Upper lobe of left lung (tissue), 6 donors: ENCODE measurements at regions not wholly inside any gene's neighbourhood (a gene's known extent, or its start where the extent isn't known, plus 50 kb on each side); places are given as distances from the start of the nearest gene placed in this dataset.

Source experiments
- ATAC-seq, 2 donors: fragments of 200-7000 bp; cut with Tn5 transposase; one replicate each; pipeline ENCODE4 v1.9.1; 2022; ENCODE audit warnings: mild to moderate bottlenecking in 2 of 2, moderate library complexity in 2 of 2; ENCODE audit not compliant: low FRiP score in 2 of 2
- DNase-seq, 2 donors: peaks; one replicate each; pipeline ENCODE4 v3.0.0-alpha.2; 2019 to 2020
- H3K27ac ChIP-seq, 4 donors: fragments of 200-600 bp; sonication (generic); one replicate each; pipeline ENCODE4 v1.5.1; 2016 to 2019
- H3K27me3 ChIP-seq, 4 donors: fragments of 200-600 bp; sonication (generic); one replicate each; pipeline ENCODE4 v1.5.1; 2017 to 2019
- H3K36me3 ChIP-seq, 4 donors: fragments of 200-600 bp; sonication (generic); one replicate each; pipeline ENCODE4 v1.5.1; 2016 to 2019
- H3K4me1 ChIP-seq, 4 donors: fragments of 200-600 bp; sonication (generic); one replicate each; pipeline ENCODE4 v1.5.1; 2018 to 2019
- H3K4me3 ChIP-seq, 4 donors: fragments of 200-600 bp; sonication (generic); one replicate each; pipeline ENCODE4 v1.5.1; 2017 to 2019; ENCODE audit warnings: mild to moderate bottlenecking in 2 of 4, moderate library complexity in 1 of 4
- H3K9me3 ChIP-seq, 4 donors: fragments of 200-600 bp; sonication (generic); one replicate each; pipeline ENCODE4 v1.5.1; 2018 to 2019
- EP300 ChIP-seq, 4 donors: sonication (generic); formaldehyde crosslinking; IDR thresholded peaks; one replicate each; pipeline ENCODE4 v1.5.1; 2017; ENCODE audit warnings: antibody characterized with exemption in 4 of 4, control low read depth in 2 of 4
- POLR2A ChIP-seq, 4 donors: fragments of 450-650 bp; IDR thresholded peaks; one replicate each; pipeline ENCODE4 v1.5.1; 2016 to 2017; ENCODE audit warnings: antibody characterized with exemption in 4 of 4, mild to moderate bottlenecking in 2 of 4
- POLR2AphosphoS5 ChIP-seq, 2 donors: sonication (generic); formaldehyde crosslinking; IDR thresholded peaks; one replicate each; pipeline ENCODE4 v1.5.1; 2017; ENCODE audit warnings: antibody characterized with exemption in 2 of 2
- WGBS, 2 donors: methylation state at CpG; one replicate each; pipeline ENCODE4 v1.1.5; 2017 to 2018; 5-methylcytosine and 5-hydroxymethylcytosine counted together
- TF ChIP-seq, protein P1 (sequence below), 6 experiments: fragments of 450-650 bp in 4 of 6; fragments of 200-600 bp in 2 of 6; sonication (generic) in 2 of 6; IDR thresholded peaks; one replicate each; pipeline ENCODE4 v1.5.1; 2016 to 2019; ENCODE audit warnings: antibody characterized with exemption in 6 of 6
- donor health status: DM: no; HTN: no; CAD: no; lungs with moderate emphysema.
- donor health status: DM: no; HTN: yes; CAD: no; lungs with severe emphysema.

GRCh38 chr3:95055288-95055687 is 992.4 kb downstream of the NSUN3 start:
- ATAC-seq: no peak
- Histone ChIP-seq H3K27me3 (no peaks in the 10 kb centered on the region), H3K4me1 (no peaks in the 10 kb centered on the region), H3K9me3 (no peaks in the 10 kb centered on the region), H3K27ac (no peak overlapping the region), H3K36me3 (no peaks in the 10 kb centered on the region), H3K4me3 (no peak overlapping the region)
- 90 to 100% methylated on average over 2 of the region's 2 CpGs for WGBS, 2 donors
- no peak for DNase-seq
- TF ChIP-seq POLR2AphosphoS5 (IDR thresholded peaks at IDR 0.05) (no peak), POLR2A (IDR thresholded peaks at IDR 0.05) (no peak), EP300 (IDR thresholded peaks at IDR 0.05) (no peak)
- TF ChIP-seq, protein P1, sequence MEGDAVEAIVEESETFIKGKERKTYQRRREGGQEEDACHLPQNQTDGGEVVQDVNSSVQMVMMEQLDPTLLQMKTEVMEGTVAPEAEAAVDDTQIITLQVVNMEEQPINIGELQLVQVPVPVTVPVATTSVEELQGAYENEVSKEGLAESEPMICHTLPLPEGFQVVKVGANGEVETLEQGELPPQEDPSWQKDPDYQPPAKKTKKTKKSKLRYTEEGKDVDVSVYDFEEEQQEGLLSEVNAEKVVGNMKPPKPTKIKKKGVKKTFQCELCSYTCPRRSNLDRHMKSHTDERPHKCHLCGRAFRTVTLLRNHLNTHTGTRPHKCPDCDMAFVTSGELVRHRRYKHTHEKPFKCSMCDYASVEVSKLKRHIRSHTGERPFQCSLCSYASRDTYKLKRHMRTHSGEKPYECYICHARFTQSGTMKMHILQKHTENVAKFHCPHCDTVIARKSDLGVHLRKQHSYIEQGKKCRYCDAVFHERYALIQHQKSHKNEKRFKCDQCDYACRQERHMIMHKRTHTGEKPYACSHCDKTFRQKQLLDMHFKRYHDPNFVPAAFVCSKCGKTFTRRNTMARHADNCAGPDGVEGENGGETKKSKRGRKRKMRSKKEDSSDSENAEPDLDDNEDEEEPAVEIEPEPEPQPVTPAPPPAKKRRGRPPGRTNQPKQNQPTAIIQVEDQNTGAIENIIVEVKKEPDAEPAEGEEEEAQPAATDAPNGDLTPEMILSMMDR (IDR thresholded peaks at IDR 0.05): no peak

DNA sequence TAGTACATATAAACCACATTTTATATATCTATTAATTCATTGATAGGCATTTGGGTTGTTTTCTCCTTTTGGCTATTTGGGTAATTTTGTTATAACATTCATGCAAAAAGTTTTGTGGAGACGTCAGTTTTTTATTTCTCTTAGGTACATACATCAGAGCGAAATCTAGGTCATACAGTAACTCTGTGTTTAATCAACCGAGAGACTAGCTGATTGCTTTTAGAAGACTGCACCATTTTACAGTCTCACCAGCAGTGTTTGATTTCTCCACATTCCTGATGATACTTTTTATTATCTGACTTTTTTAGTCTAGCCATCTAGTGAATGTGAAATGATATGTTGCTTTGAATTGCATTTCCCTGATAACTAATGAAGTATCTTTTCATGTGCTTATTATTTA is 1019.3 kb downstream of the NSUN3 start:
- Histone ChIP-seq H3K36me3 (no peaks in the 10 kb centered on the region), H3K4me1 (no peaks in the 10 kb centered on the region), H3K27me3 (no peaks in the 10 kb centered on the region), H3K4me3 (no peak overlapping the region), H3K9me3 (no peaks in the 10 kb centered on the region), H3K27ac (no peak overlapping the region)
- 84 to 86% methylated on average over 3 of the region's 3 CpGs for WGBS, 2 donors
- ATAC-seq (no peak), DNase-seq (no peak)
- no peak for TF ChIP-seq POLR2A (IDR thresholded peaks at IDR 0.05)
- TF ChIP-seq EP300 (IDR thresholded peaks at IDR 0.05): no peak
- TF ChIP-seq, protein P1 (IDR thresholded peaks at IDR 0.05): no peak
- TF ChIP-seq POLR2AphosphoS5 (IDR thresholded peaks at IDR 0.05): no peak

DNA sequence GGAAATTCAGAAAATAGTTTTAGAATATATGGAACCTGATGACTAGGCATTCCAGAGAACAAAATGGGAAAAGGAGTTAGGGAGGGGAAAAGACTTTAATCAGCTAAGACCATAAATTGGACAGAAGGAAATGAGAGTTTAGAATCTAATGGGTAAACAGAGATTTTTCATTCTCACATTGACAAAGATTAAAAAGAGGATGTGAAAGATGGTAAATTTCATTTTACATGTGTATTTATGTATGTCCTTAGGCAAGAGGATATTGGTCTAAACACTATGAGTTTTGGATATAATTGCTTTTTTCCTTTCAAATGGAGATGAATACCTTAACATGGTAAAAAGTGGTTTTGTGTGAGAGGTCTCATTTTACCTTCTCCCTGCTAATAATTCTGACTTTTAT is 1021.9 kb downstream of the NSUN3 start:
- DNase-seq (no peak), ATAC-seq (no peak)
- no peaks in the 10 kb centered on the region for H3K9me3 ChIP-seq
- no peaks in the 10 kb centered on the region for H3K27me3 ChIP-seq
- no peaks in the 10 kb centered on the region for H3K4me1 ChIP-seq
- no peaks in the 10 kb centered on the region for H3K36me3 ChIP-seq
- H3K4me3 ChIP-seq: no peak overlapping the region
- TF ChIP-seq POLR2A (IDR thresholded peaks at IDR 0.05): no peak
- no peak for TF ChIP-seq POLR2AphosphoS5 (IDR thresholded peaks at IDR 0.05)
- no peak for TF ChIP-seq EP300 (IDR thresholded peaks at IDR 0.05)
- H3K27ac ChIP-seq: no peak overlapping the region

GRCh38 chr3:95088464-95088863 is 1025.6 kb downstream of the NSUN3 start:
- ATAC-seq (no peak), DNase-seq (no peak)
- no peaks in the 10 kb centered on the region for H3K4me1 ChIP-seq

GRCh38 chr3:95097493-95097892 is 1034.6 kb downstream of the NSUN3 start:
- H3K27ac ChIP-seq: no peak overlapping the region
- no peaks in the 10 kb centered on the region for H3K9me3 ChIP-seq
- H3K4me1 ChIP-seq: no peaks in the 10 kb centered on the region
- 63% methylated on average over 3 of the region's 3 CpGs for WGBS, 2 donors
- ATAC-seq (no peak), DNase-seq (no peak)
- H3K4me3 ChIP-seq: no peak overlapping the region
- no peak for TF ChIP-seq POLR2AphosphoS5 (IDR thresholded peaks at IDR 0.05)
- TF ChIP-seq, protein P1 (IDR thresholded peaks at IDR 0.05): no peak
- no peak for TF ChIP-seq EP300 (IDR thresholded peaks at IDR 0.05)
- TF ChIP-seq POLR2A (IDR thresholded peaks at IDR 0.05): no peak
- no peaks in the 10 kb centered on the region for H3K36me3 ChIP-seq
- no peaks in the 10 kb centered on the region for H3K27me3 ChIP-seq

More at GRCh38 chr3:95088464-95088863, 1025.6 kb downstream of the NSUN3 start:
- H3K9me3 ChIP-seq: no peaks in the 10 kb centered on the region
- H3K27me3 ChIP-seq: no peaks in the 10 kb centered on the region
- WGBS, 2 donors: 90 to 91% methylated on average over 5 of the region's 5 CpGs
- no peaks in the 10 kb centered on the region for H3K36me3 ChIP-seq
- no peak overlapping the region for H3K27ac ChIP-seq
- TF ChIP-seq POLR2A (IDR thresholded peaks at IDR 0.05): no peak
- TF ChIP-seq POLR2AphosphoS5 (IDR thresholded peaks at IDR 0.05): no peak
- no peak for TF ChIP-seq EP300 (IDR thresholded peaks at IDR 0.05)
- TF ChIP-seq, protein P1 (IDR thresholded peaks at IDR 0.05): no peak
- no peak overlapping the region for H3K4me3 ChIP-seq
